Endothelial cell (in vitro differentiated cells): ENCODE measurements at regions not wholly inside any gene's neighbourhood (a gene's known extent, or its start where the extent isn't known, plus 50 kb on each side); places are given as distances from the start of the nearest gene placed in this dataset.

Source experiments
- DNase-seq: peaks from one replicate; pipeline ENCODE4 v3.0.0; 2021; ENCODE audit warnings: low spot score
- H3K27ac Mint-ChIP-seq: one replicate; pipeline ENCODE4 v1.8.0; 2021; ENCODE audit warnings: mixed read lengths, inconsistent platforms; ENCODE audit not compliant: unreplicated experiment
- H3K27me3 Mint-ChIP-seq: one replicate; pipeline ENCODE4 v1.8.0; 2021; ENCODE audit warnings: mild to moderate bottlenecking, moderate library complexity, mixed read lengths, inconsistent platforms; ENCODE audit not compliant: unreplicated experiment
- H3K36me3 Mint-ChIP-seq: one replicate; pipeline ENCODE4 v1.8.0; 2021; ENCODE audit warnings: mild to moderate bottlenecking, low read depth, mixed read lengths, inconsistent platforms; ENCODE audit not compliant: unreplicated experiment
- H3K4me1 Mint-ChIP-seq: one replicate; pipeline ENCODE4 v1.8.0; 2021; ENCODE audit warnings: mild to moderate bottlenecking, mixed read lengths, inconsistent platforms; ENCODE audit not compliant: unreplicated experiment
- H3K4me3 Mint-ChIP-seq: one replicate; pipeline ENCODE4 v1.8.0; 2021; ENCODE audit warnings: mild to moderate bottlenecking, mixed read lengths, inconsistent platforms; ENCODE audit not compliant: unreplicated experiment
- H3K9me3 Mint-ChIP-seq: one replicate; pipeline ENCODE4 v1.8.0; 2021; ENCODE audit warnings: mixed read lengths, inconsistent platforms; ENCODE audit not compliant: unreplicated experiment
- TF ChIP-seq, protein P1 (sequence below): fragments of 200-600 bp; sonication (generic); IDR thresholded peaks from one replicate; pipeline ENCODE4 v1.5.0; 2021; ENCODE audit warnings: antibody characterized with exemption; ENCODE audit not compliant: unreplicated experiment

DNA sequence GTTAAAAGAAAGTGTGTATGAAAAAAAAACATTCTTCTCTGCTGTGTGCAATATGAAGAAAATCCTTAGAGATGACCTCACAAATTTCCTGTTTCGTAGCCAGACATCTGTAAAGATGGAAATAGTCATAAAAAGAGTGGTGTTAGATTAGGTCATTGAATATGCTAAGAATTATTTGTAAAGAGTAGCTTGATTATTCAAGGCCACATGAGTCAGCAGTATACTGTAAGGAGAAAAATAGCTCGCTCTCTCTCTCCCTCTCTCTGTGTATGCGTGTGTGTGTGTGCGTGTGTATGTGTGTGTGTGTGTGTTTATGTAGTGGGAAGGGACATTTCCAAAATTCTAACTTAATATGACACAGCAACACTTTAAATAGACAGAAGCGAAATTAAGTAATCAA is 78.8 kb downstream of the PTCHD4 start:
- Mint-ChIP-seq H3K27ac (no peak overlapping the region), H3K27me3 (no peaks in the 10 kb centered on the region), H3K4me3 (no peak overlapping the region), H3K9me3 (no peaks in the 10 kb centered on the region), H3K4me1 (peaks cover 11% of the 10 kb centered on the region), H3K36me3 (no peaks in the 10 kb centered on the region)
- TF ChIP-seq, protein P1, sequence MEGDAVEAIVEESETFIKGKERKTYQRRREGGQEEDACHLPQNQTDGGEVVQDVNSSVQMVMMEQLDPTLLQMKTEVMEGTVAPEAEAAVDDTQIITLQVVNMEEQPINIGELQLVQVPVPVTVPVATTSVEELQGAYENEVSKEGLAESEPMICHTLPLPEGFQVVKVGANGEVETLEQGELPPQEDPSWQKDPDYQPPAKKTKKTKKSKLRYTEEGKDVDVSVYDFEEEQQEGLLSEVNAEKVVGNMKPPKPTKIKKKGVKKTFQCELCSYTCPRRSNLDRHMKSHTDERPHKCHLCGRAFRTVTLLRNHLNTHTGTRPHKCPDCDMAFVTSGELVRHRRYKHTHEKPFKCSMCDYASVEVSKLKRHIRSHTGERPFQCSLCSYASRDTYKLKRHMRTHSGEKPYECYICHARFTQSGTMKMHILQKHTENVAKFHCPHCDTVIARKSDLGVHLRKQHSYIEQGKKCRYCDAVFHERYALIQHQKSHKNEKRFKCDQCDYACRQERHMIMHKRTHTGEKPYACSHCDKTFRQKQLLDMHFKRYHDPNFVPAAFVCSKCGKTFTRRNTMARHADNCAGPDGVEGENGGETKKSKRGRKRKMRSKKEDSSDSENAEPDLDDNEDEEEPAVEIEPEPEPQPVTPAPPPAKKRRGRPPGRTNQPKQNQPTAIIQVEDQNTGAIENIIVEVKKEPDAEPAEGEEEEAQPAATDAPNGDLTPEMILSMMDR, result no peak
- no peak for DNase-seq

DNA sequence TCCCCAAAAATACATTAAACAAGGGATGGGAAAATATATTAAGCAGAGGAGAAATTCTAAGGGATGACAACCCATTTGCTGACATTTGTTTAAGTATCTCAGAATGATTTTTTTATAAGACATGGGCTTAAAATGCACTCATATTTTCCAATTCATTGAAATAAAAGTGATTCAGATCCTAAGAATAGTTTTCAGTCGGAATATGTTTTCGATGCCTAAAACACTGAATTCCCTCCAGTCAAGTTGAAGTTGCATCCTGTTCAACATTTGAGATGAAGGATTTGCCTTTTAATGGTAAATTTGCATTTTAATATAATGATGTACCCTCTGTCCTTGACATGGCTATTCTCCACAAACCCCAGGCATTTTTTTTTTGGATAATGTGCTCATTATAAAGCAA is 79.3 kb downstream of the PTCHD4 start:
- H3K27ac Mint-ChIP-seq, result peak overlapping the region; percentile 11
- TF ChIP-seq, protein P1, result no peak
- no peak overlapping the region for H3K4me3 Mint-ChIP-seq
- DNase-seq, result no peak
- no peaks in the 10 kb centered on the region for H3K27me3 Mint-ChIP-seq
- peaks cover 11% of the 10 kb centered on the region for H3K4me1 Mint-ChIP-seq
- H3K9me3 Mint-ChIP-seq, result no peaks in the 10 kb centered on the region
- H3K36me3 Mint-ChIP-seq, result no peaks in the 10 kb centered on the region

DNA sequence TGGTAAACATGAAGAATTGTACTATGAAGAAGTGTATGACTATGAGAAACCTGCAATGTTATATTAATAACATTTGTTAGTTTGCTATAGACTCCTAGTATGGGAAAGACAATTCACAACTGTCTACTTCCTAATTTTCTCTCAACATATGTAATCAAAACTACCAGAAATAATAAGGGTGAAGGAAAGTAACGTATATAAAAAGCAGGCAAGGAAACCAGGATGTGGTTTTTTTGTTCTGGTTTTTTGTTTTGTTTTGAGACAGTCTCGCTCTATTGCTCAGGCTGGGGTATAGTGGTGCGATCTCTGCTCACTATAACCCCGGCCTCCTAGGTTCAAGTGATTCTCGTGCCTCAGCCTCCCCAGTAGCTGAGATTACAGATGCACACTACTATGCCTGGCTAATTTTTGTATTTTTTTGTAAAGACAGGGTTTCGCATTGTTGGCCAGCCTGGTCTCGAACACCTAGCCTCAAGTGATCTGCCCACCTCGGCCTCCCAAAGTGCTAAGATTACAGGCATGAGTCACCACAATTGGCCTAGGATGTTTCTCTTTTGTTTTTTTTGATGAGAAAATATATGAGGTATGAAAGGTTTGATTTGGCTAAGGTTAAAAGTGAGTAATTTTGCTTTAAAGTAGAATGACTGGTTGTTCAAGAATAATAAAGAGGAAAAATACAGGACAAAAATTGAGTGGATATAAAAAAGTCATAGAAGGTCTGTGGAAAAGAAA is 83.1 kb downstream of the PTCHD4 start:
- no peaks in the 10 kb centered on the region for H3K9me3 Mint-ChIP-seq
- no peak for DNase-seq
- no peak overlapping the region for H3K27ac Mint-ChIP-seq
- peaks cover 11% of the 10 kb centered on the region for H3K4me1 Mint-ChIP-seq
- H3K4me3 Mint-ChIP-seq, result no peak overlapping the region
- peaks cover 4% of the 10 kb centered on the region for H3K36me3 Mint-ChIP-seq
- TF ChIP-seq, protein P1, result no peak
- no peaks in the 10 kb centered on the region for H3K27me3 Mint-ChIP-seq

GRCh38 chr6:48024956-48025355 is 86.0 kb downstream of the PTCHD4 start:
- Mint-ChIP-seq H3K27ac (no peak overlapping the region), H3K27me3 (no peaks in the 10 kb centered on the region), H3K4me1 (no peaks in the 10 kb centered on the region), H3K9me3 (no peaks in the 10 kb centered on the region), H3K4me3 (no peak overlapping the region), H3K36me3 (peaks cover 4% of the 10 kb centered on the region)
- TF ChIP-seq, protein P1, result no peak
- DNase-seq, result no peak

GRCh38 chr6:48021904-48022303 is 89.1 kb downstream of the PTCHD4 start:
- Mint-ChIP-seq H3K36me3 (peaks cover 10% of the 10 kb centered on the region), H3K27me3 (peaks cover 2% of the 10 kb centered on the region), H3K4me3 (no peak overlapping the region), H3K9me3 (no peaks in the 10 kb centered on the region), H3K4me1 (no peaks in the 10 kb centered on the region), H3K27ac (no peak overlapping the region)
- TF ChIP-seq, protein P1, result no peak
- no peak for DNase-seq
